ENCODE measurements at regions not wholly inside any gene's neighbourhood (a gene's known extent, or its start where the extent isn't known, plus 50 kb on each side); places are given as distances from the start of the nearest gene placed in this dataset.

DNA sequence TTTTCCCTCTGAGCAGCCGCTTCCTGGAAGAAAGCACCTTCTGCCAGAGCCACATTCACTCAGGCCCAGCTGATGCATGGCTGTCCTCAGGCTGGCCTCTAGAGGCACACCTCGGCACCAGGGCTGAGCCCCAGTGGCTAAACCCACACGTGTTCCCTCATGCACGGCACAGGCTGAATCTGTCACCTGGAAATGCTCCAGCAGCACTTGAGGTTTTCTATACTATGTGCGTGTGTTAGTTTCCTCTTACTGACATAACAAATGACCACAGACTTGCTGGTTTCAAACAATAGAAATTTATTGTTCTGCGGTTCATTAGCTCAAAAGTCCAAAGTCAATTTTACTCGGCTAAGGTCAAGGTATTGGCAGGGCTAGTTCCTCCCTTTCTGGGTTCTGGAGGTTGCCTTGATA lies 141.4 kb downstream of the LRRC70 start:
- H3K4me3 ChIP-seq (ENCODE audit: low read length), result no peak overlapping the region
- H3K9ac ChIP-seq (ENCODE audit: low read length), result no peak overlapping the region
- H3K27ac ChIP-seq (ENCODE audit: low read length), result no peak overlapping the region
- no peak overlapping the region for H2AFZ ChIP-seq (ENCODE audit: low read depth, low read length)
- TF ChIP-seq SMC3 (conservative IDR thresholded peaks at IDR 0.05; ENCODE audit: poor library complexity), result no peak
- TF ChIP-seq, protein P1, sequence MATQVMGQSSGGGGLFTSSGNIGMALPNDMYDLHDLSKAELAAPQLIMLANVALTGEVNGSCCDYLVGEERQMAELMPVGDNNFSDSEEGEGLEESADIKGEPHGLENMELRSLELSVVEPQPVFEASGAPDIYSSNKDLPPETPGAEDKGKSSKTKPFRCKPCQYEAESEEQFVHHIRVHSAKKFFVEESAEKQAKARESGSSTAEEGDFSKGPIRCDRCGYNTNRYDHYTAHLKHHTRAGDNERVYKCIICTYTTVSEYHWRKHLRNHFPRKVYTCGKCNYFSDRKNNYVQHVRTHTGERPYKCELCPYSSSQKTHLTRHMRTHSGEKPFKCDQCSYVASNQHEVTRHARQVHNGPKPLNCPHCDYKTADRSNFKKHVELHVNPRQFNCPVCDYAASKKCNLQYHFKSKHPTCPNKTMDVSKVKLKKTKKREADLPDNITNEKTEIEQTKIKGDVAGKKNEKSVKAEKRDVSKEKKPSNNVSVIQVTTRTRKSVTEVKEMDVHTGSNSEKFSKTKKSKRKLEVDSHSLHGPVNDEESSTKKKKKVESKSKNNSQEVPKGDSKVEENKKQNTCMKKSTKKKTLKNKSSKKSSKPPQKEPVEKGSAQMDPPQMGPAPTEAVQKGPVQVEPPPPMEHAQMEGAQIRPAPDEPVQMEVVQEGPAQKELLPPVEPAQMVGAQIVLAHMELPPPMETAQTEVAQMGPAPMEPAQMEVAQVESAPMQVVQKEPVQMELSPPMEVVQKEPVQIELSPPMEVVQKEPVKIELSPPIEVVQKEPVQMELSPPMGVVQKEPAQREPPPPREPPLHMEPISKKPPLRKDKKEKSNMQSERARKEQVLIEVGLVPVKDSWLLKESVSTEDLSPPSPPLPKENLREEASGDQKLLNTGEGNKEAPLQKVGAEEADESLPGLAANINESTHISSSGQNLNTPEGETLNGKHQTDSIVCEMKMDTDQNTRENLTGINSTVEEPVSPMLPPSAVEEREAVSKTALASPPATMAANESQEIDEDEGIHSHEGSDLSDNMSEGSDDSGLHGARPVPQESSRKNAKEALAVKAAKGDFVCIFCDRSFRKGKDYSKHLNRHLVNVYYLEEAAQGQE (IDR thresholded peaks at IDR 0.05; ENCODE audit: borderline replicate concordance), result no peak
- no peak for TF ChIP-seq EP300 (conservative IDR thresholded peaks at IDR 0.05; ENCODE audit: poor library complexity, severe bottlenecking)
- TF ChIP-seq MXI1 (conservative IDR thresholded peaks at IDR 0.05; ENCODE audit: poor library complexity, severe bottlenecking), result no peak
- TF ChIP-seq POLR2AphosphoS5 (IDR thresholded peaks at IDR 0.05), result no peak
- no peak for TF ChIP-seq EZH2 (IDR thresholded peaks at IDR 0.05; ENCODE audit: borderline replicate concordance, insufficient read depth, low read length, poor library complexity, severe bottlenecking)
- TF ChIP-seq RAD21 (conservative IDR thresholded peaks at IDR 0.05), result no peak
- no peak for TF ChIP-seq TAF1 (IDR thresholded peaks at IDR 0.05; ENCODE audit: low read depth)
- TF ChIP-seq, protein P2, sequence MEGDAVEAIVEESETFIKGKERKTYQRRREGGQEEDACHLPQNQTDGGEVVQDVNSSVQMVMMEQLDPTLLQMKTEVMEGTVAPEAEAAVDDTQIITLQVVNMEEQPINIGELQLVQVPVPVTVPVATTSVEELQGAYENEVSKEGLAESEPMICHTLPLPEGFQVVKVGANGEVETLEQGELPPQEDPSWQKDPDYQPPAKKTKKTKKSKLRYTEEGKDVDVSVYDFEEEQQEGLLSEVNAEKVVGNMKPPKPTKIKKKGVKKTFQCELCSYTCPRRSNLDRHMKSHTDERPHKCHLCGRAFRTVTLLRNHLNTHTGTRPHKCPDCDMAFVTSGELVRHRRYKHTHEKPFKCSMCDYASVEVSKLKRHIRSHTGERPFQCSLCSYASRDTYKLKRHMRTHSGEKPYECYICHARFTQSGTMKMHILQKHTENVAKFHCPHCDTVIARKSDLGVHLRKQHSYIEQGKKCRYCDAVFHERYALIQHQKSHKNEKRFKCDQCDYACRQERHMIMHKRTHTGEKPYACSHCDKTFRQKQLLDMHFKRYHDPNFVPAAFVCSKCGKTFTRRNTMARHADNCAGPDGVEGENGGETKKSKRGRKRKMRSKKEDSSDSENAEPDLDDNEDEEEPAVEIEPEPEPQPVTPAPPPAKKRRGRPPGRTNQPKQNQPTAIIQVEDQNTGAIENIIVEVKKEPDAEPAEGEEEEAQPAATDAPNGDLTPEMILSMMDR (IDR thresholded peaks at IDR 0.05; ENCODE audit: poor library complexity, severe bottlenecking), result no peak
- H3K9me3 ChIP-seq (ENCODE audit: low read length), result no peaks in the 10 kb centered on the region
- no peak overlapping the region for H3K4me2 ChIP-seq (ENCODE audit: low read length)
- no peaks in the 10 kb centered on the region for H3K36me3 ChIP-seq (ENCODE audit: insufficient read depth, low read length)
- no peaks in the 10 kb centered on the region for H4K20me1 ChIP-seq (ENCODE audit: insufficient read depth)
- no peaks in the 10 kb centered on the region for H3F3A ChIP-seq (ENCODE audit: insufficient read depth, low read length, poor library complexity, severe bottlenecking)
- H3K79me2 ChIP-seq (replicated peaks; ENCODE audit: insufficient read depth, low read length), result no peaks in the 10 kb centered on the region
- H3K27me3 ChIP-seq (ENCODE audit: insufficient read depth, low read depth, low read length), result no peaks in the 10 kb centered on the region
- H3K9me2 ChIP-seq (ENCODE audit: insufficient read depth, low read length), result no peaks in the 10 kb centered on the region

DNA sequence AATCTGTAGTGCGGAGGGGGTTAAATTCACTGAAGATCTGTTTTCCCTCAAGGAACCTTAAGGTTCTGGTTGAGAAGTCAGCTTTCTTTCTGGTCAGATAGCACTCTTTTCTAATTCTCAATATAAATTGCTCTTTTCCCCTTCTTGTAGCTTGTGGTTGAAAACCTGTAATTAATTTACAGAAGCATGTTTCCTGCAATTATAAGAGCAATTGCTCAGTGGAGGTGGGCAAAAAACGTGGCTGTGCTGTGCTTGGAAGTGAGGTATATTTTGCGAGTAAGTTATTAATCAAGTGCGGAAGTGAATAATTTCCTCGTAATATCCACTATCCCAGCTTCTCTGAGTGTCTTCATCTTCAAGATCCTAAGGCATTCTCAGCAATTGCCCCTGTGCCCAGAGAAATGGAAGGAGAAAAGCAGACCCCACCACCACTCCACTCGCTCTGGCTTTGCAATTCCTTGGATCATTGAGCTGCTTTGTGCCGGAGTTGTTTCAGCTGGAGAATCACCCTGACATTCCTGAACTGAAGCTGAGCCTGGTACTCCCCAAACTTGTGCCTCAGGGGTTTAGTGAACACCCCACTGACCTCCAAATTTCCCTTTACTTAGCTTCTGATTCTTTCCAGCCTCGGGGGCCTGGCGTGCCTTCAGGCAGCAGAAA lies 140.6 kb downstream of the LRRC70 start:
- Histone ChIP-seq H3K9ac (ENCODE audit: low read length) (no peak overlapping the region), H3K4me2 (ENCODE audit: low read length) (no peak overlapping the region), H3K36me3 (ENCODE audit: insufficient read depth, low read length) (no peaks in the 10 kb centered on the region), H3K79me2 (replicated peaks; ENCODE audit: insufficient read depth, low read length) (no peaks in the 10 kb centered on the region), H3K27me3 (ENCODE audit: insufficient read depth, low read depth, low read length) (no peaks in the 10 kb centered on the region), H3F3A (ENCODE audit: insufficient read depth, low read length, poor library complexity, severe bottlenecking) (no peaks in the 10 kb centered on the region), H3K27ac (ENCODE audit: low read length) (no peak overlapping the region), H3K9me3 (ENCODE audit: low read length) (no peaks in the 10 kb centered on the region), H3K9me2 (ENCODE audit: insufficient read depth, low read length) (no peaks in the 10 kb centered on the region), H4K20me1 (ENCODE audit: insufficient read depth) (no peaks in the 10 kb centered on the region), H3K4me3 (ENCODE audit: low read length) (no peak overlapping the region), H2AFZ (ENCODE audit: low read depth, low read length) (no peak overlapping the region)
- TF ChIP-seq SMC3 (conservative IDR thresholded peaks at IDR 0.05; ENCODE audit: poor library complexity) (no peak), POLR2AphosphoS5 (IDR thresholded peaks at IDR 0.05) (no peak), MXI1 (conservative IDR thresholded peaks at IDR 0.05; ENCODE audit: poor library complexity, severe bottlenecking) (no peak), EZH2 (IDR thresholded peaks at IDR 0.05; ENCODE audit: borderline replicate concordance, insufficient read depth, low read length, poor library complexity, severe bottlenecking) (no peak), RAD21 (conservative IDR thresholded peaks at IDR 0.05) (no peak), TAF1 (IDR thresholded peaks at IDR 0.05; ENCODE audit: low read depth) (no peak), EP300 (conservative IDR thresholded peaks at IDR 0.05; ENCODE audit: poor library complexity, severe bottlenecking) (no peak)
- TF ChIP-seq, protein P1 (IDR thresholded peaks at IDR 0.05; ENCODE audit: borderline replicate concordance), result no peak
- TF ChIP-seq, protein P2 (IDR thresholded peaks at IDR 0.05; ENCODE audit: poor library complexity, severe bottlenecking), result no peak
